ENCODE measurements at regions not wholly inside any gene's neighbourhood (a gene's known extent, or its start where the extent isn't known, plus 50 kb on each side); places are given as distances from the start of the nearest gene placed in this dataset.
"Not testable (repeated sequence)": the region's sequence is repeated elsewhere in the genome, so short reads cannot be mapped to it uniquely, and the experiment has no call there.

DNA sequence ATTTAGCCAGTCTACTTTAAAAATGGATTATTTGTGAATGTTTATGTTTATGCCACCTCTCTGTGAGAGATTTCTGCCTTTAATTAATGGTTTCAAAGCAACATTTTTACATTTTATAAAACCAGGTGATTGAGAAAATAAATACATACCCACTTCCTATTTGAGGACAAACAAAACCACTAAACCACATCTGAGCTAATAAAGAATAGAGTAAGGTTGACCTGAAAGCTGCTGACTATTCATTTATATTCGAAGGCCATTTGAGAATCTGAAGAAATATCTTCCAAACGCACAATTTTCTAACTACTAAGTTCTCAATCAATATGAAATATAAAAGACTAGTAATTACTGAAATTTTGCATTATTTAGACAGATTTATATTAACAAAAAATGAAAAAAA lies 705.1 kb downstream of the XPNPEP1 start:
- H3K4me3 Mint-ChIP-seq (ENCODE audit: unreplicated experiment), result no peak overlapping the region
- H3K9me3 Mint-ChIP-seq (ENCODE audit: unreplicated experiment), result no peaks in the 10 kb centered on the region
- no peaks in the 10 kb centered on the region for H3K27me3 Mint-ChIP-seq (ENCODE audit: unreplicated experiment)
- no peak for DNase-seq (ENCODE audit: low spot score)
- no peaks in the 10 kb centered on the region for H3K36me3 Mint-ChIP-seq (ENCODE audit: low read depth, unreplicated experiment)
- TF ChIP-seq, protein P1, sequence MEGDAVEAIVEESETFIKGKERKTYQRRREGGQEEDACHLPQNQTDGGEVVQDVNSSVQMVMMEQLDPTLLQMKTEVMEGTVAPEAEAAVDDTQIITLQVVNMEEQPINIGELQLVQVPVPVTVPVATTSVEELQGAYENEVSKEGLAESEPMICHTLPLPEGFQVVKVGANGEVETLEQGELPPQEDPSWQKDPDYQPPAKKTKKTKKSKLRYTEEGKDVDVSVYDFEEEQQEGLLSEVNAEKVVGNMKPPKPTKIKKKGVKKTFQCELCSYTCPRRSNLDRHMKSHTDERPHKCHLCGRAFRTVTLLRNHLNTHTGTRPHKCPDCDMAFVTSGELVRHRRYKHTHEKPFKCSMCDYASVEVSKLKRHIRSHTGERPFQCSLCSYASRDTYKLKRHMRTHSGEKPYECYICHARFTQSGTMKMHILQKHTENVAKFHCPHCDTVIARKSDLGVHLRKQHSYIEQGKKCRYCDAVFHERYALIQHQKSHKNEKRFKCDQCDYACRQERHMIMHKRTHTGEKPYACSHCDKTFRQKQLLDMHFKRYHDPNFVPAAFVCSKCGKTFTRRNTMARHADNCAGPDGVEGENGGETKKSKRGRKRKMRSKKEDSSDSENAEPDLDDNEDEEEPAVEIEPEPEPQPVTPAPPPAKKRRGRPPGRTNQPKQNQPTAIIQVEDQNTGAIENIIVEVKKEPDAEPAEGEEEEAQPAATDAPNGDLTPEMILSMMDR (IDR thresholded peaks at IDR 0.05; ENCODE audit: unreplicated experiment), result no peak
- no peak overlapping the region for H3K27ac Mint-ChIP-seq (ENCODE audit: unreplicated experiment)
- no peaks in the 10 kb centered on the region for H3K4me1 Mint-ChIP-seq (ENCODE audit: unreplicated experiment)

DNA sequence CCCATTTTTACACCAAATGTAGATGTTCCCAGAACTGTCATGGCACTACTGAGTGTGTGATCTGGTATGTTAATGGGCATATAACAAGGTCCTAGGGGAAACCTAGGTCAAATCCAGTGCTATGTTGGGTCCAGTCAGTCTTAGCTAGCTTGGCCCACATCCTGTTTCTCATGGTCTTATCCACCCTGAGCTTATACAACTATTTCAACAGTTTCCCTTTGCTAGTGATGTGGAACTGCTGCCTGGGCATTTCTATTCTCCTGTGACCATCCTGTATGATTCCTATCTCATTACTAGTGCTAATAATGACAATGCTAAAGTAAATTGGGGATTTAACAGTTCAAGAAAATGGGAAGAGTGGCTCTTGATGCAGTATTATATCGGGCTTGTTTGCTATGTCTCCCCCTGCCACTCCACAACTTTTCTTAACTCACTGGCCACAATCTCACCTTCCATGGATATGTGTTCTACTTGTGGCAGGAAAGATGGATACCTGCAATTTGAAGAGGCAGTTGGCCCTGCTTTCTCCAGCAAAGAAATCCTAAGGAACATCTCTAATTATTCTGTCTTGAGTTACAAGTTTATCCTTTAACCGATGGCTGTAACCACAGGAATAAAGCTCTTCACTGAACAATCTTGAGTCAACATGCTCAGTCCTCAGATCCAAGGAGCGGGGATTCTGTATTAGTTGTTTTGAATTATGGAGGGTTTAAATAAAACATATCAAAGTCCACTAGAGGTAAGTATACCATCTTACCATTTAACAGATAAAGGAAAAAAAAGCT lies 707.8 kb downstream of the XPNPEP1 start:
- TF ChIP-seq, protein P1 (IDR thresholded peaks at IDR 0.05; ENCODE audit: unreplicated experiment), result no peak

DNA sequence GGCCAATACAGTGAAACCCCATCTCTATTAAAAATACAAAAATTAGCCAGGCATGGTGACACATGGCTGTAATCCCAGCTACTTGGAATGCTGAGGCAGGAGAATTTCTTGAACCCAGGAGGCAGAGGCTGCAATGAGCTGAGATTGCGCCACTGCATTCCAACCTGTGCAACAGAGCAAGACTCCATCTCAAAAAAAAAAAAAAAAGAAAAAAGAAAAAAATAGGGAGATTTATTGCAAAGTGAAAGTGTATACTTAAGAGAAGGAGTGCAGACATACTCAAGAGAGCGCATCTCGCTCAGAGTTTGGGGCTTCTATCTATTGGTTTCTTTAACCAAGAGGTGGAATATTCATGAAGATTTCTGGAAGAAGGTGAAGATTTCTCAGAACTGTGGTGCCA lies 708.4 kb downstream of the XPNPEP1 start:
- DNase-seq (ENCODE audit: low spot score); H3K27me3 Mint-ChIP-seq (ENCODE audit: unreplicated experiment); H3K4me3 Mint-ChIP-seq (ENCODE audit: unreplicated experiment); H3K36me3 Mint-ChIP-seq (ENCODE audit: low read depth, unreplicated experiment); H3K4me1 Mint-ChIP-seq (ENCODE audit: unreplicated experiment); H3K9me3 Mint-ChIP-seq (ENCODE audit: unreplicated experiment); H3K27ac Mint-ChIP-seq (ENCODE audit: unreplicated experiment): not testable (repeated sequence)

More for the DNA sequence above, 707.8 kb downstream of the XPNPEP1 start:
- no peaks in the 10 kb centered on the region for H3K36me3 Mint-ChIP-seq (ENCODE audit: low read depth, unreplicated experiment)
- no peaks in the 10 kb centered on the region for H3K27me3 Mint-ChIP-seq (ENCODE audit: unreplicated experiment)
- no peak for DNase-seq (ENCODE audit: low spot score)
- no peak overlapping the region for H3K27ac Mint-ChIP-seq (ENCODE audit: unreplicated experiment)
- H3K4me3 Mint-ChIP-seq (ENCODE audit: unreplicated experiment), result no peak overlapping the region
- H3K9me3 Mint-ChIP-seq (ENCODE audit: unreplicated experiment), result no peaks in the 10 kb centered on the region
- no peaks in the 10 kb centered on the region for H3K4me1 Mint-ChIP-seq (ENCODE audit: unreplicated experiment)

DNA sequence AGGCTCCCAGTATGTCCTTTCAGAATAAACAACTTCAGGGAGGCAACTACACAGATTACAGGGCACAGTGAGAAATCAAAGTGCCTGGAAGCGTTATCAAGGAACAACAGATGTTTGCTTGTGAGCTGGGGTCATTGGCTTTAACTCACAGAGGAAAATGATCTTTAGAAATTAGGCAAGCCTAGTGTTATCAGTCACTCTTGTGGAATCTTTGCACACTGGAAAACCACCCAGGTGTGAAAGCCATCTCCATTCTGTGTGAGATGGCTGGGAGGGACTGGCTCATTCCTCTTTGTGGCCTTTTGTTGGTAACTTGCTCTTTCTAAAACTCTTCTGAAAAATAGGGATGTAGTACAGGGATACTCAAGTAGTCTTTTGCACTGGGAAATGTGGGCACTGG lies 716.0 kb downstream of the XPNPEP1 start:
- Mint-ChIP-seq H3K27me3 (ENCODE audit: unreplicated experiment) (no peaks in the 10 kb centered on the region), H3K4me1 (ENCODE audit: unreplicated experiment) (no peaks in the 10 kb centered on the region), H3K27ac (ENCODE audit: unreplicated experiment) (no peak overlapping the region), H3K9me3 (ENCODE audit: unreplicated experiment) (no peaks in the 10 kb centered on the region), H3K4me3 (ENCODE audit: unreplicated experiment) (no peak overlapping the region), H3K36me3 (ENCODE audit: low read depth, unreplicated experiment) (no peaks in the 10 kb centered on the region)
- DNase-seq (ENCODE audit: low spot score), result no peak
- TF ChIP-seq, protein P1 (IDR thresholded peaks at IDR 0.05; ENCODE audit: unreplicated experiment), result no peak

DNA sequence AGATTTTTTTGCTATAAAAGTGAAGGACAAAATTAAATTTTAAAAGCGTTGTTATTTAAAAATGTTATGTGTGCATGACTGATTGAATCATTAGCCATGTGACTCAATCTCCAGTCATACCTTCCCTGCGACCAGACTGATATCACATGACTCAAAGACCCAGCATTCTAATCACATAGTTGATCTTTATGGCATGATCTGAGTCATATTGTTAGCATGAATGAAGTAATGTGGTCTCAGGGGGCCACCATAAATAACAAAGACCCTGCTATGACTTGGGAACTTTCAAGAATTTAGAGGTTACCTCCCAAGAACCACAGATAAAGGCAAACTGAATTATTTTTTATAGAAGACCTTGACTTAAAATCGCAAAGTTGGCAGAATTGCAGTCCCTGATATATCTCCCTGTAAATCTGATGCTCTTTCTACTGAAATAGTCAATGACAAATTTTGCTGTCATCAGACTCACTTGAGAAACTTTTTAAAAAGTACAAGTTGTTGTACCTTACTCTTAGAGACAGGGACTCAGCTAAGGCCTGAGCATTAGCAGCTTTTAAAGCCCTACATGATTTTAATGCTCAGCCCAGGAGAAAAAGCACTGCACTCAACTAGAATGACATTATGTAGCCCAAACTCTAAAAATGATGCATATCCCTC lies 717.3 kb downstream of the XPNPEP1 start:
- DNase-seq (ENCODE audit: low spot score), result no peak
- H3K36me3 Mint-ChIP-seq (ENCODE audit: low read depth, unreplicated experiment), result no peaks in the 10 kb centered on the region
- H3K9me3 Mint-ChIP-seq (ENCODE audit: unreplicated experiment), result no peaks in the 10 kb centered on the region
- H3K4me1 Mint-ChIP-seq (ENCODE audit: unreplicated experiment), result no peaks in the 10 kb centered on the region
- no peak overlapping the region for H3K27ac Mint-ChIP-seq (ENCODE audit: unreplicated experiment)
- H3K4me3 Mint-ChIP-seq (ENCODE audit: unreplicated experiment), result no peak overlapping the region
- H3K27me3 Mint-ChIP-seq (ENCODE audit: unreplicated experiment), result no peaks in the 10 kb centered on the region
- TF ChIP-seq, protein P1 (IDR thresholded peaks at IDR 0.05; ENCODE audit: unreplicated experiment), result no peak

Measured in endothelial cell (in vitro differentiated cells).